H1 (cell line): ENCODE measurements at regions not wholly inside any gene's neighbourhood (a gene's known extent, or its start where the extent isn't known, plus 50 kb on each side); places are given as distances from the start of the nearest gene placed in this dataset.

Experiments used
- ATF2 ChIP-seq: IDR thresholded peaks from 2 replicates; pipeline ENCODE4 v1.6.1; 2012; ENCODE audit warnings: low read length, inconsistent platforms
- CTCF ChIP-seq, 3 experiments: IDR thresholded peaks; 1 replicate in 2 of 3; 2 replicates in 1 of 3; pipeline versions ENCODE4 v1.5.1 to v1.6.1; 2011; ENCODE audit warnings: low read length in 3 of 3, mild to moderate bottlenecking in 3 of 3, inconsistent platforms in 2 of 3, low read depth in 1 of 3, moderate library complexity in 1 of 3; ENCODE audit not compliant: insufficient read depth in 1 of 3; ENCODE audit errors: control extremely low read depth in 1 of 3
- EZH2 ChIP-seq: fragments of 200-600 bp; sonication (generic); IDR thresholded peaks from 2 replicates; pipeline ENCODE4 v1.7.1; 2012; ENCODE audit warnings: low read depth, mild to moderate bottlenecking, moderate library complexity, low read length, inconsistent platforms; ENCODE audit not compliant: severe bottlenecking
- POLR2A ChIP-seq, 2 experiments: IDR thresholded peaks; 1 replicate in 1 of 2; 2 replicates in 1 of 2; pipeline ENCODE4 v1.6.1; 2011; ENCODE audit warnings: low read depth in 2 of 2, low read length in 2 of 2, mild to moderate bottlenecking in 2 of 2; ENCODE audit errors: control extremely low read depth in 1 of 2
- POLR2AphosphoS5 ChIP-seq: IDR thresholded peaks from 2 replicates; pipeline ENCODE4 v1.6.1; 2011; ENCODE audit warnings: low read depth, low read length
- RAD21 ChIP-seq, 2 experiments: IDR thresholded peaks in 1 of 2; conservative IDR thresholded peaks in 1 of 2; 2 replicates each; pipeline ENCODE4 v1.6.1; 2011; ENCODE audit warnings: low read depth in 2 of 2, low read length in 2 of 2, improper control_type of control experiment in 1 of 2, inconsistent platforms in 1 of 2, mild to moderate bottlenecking in 1 of 2, moderate library complexity in 1 of 2
- SP1 ChIP-seq: IDR thresholded peaks from 2 replicates; pipeline ENCODE4 v1.6.1; 2011; ENCODE audit warnings: low read depth, low read length
- TAF1 ChIP-seq: IDR thresholded peaks from 2 replicates; pipeline ENCODE4 v1.6.1; 2011; ENCODE audit warnings: mild to moderate bottlenecking, low read depth, low read length
- USF2 ChIP-seq: IDR thresholded peaks from 2 replicates; pipeline ENCODE4 v1.6.1; 2011; ENCODE audit warnings: low read length, improper control_type of control experiment

- TF ChIP-seq CTCF (IDR thresholded peaks at IDR 0.05; ENCODE audit: control extremely low read depth in 1 of 3, insufficient read depth in 1 of 3, low read depth in 1 of 3, low read length in 3 of 3) (no peak), USF2 (no peak), EZH2 (no peak), RAD21 (IDR thresholded peaks at IDR 0.05 in 1 of 2, conservative IDR thresholded peaks at IDR 0.05 in 1 of 2; ENCODE audit: low read depth in 2 of 2, low read length in 2 of 2) (no peak), POLR2A (IDR thresholded peaks at IDR 0.05; ENCODE audit: control extremely low read depth in 1 of 2, low read depth in 2 of 2, low read length in 2 of 2) (no peak), SP1 (no peak), ATF2 (no peak), POLR2AphosphoS5 (no peak), TAF1 (no peak)
These were observed 100.9 kb upstream of the BHLHE23 start for GRCh38 chr20:63107449-63108200.
